ENCODE measurements at regions not wholly inside any gene's neighbourhood (a gene's known extent, or its start where the extent isn't known, plus 50 kb on each side); places are given as distances from the start of the nearest gene placed in this dataset.

DNA sequence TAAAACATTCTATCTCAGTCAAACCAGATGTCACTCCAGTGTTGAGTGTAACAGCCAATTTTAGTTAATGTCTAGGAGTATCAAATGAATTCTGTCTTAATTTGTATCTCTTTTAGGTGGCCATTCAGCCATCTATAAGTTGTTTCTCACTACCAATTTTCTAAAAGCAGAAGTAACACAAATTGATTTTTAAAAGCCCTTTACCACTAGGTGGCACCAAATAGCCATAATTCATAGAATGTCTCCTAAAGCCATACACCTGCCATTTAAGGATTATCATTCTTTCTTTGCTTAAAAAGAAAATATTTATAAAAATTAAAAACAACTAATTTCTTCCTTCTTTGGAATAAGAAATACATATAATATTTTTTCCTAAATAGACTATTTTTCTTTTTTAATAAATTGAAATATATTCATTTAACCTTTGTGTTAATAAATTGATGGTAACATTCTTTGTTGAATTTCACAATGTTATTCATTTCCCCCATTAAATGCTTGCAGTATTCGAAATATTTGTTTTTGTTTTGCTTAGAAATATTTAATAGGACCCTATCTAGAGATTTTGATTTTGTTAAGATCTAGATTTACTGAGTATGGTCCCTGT lies 107.8 kb upstream of the PPP1R3A start:
- H3K27me3 ChIP-seq = no peaks in the 10 kb centered on the region
- H3K4me3 ChIP-seq = no peak overlapping the region
- WGBS, 2 donors = 0 to 2% methylated on average over 1 of the region's 1 CpG
- DNase-seq (ENCODE audit: low spot score in 2 of 2) = peak in 1 of 2 donors; percentile 65
- H3K36me3 ChIP-seq = no peaks in the 10 kb centered on the region
- H3K27ac ChIP-seq = no peak overlapping the region
- no peaks in the 10 kb centered on the region for H3K4me1 ChIP-seq
- TF ChIP-seq POLR2A (IDR thresholded peaks at IDR 0.05) = no peak
- no peak for TF ChIP-seq EP300 (IDR thresholded peaks at IDR 0.05)
- peak in 4 of 5 experiments; percentile 47 to 65 (median 54) for TF ChIP-seq CTCF (IDR thresholded peaks at IDR 0.05)
- H3K9me3 ChIP-seq = no peaks in the 10 kb centered on the region

DNA sequence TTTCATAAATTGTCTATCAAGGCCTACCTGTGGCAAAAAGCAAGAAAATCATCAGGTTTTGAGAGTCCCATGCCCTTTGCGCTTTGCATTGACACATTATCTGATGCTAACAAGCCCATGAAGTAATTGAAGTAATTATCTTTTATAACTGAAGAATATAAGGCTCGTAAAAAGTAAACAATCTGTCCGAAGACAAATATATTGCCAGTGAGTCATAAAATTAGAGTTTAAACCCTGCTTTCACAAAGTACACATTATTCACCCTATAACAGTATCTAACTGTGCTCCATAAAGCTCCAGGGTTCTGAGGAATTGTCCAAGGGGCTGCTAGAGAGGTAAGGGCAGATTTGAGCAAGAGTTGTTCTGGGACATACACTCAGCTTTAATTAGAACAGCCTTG lies 102.3 kb upstream of the PPP1R3A start:
- Histone ChIP-seq H3K4me3 (no peak overlapping the region), H3K27ac (no peak overlapping the region), H3K36me3 (no peaks in the 10 kb centered on the region), H3K27me3 (no peaks in the 10 kb centered on the region), H3K4me1 (no peaks in the 10 kb centered on the region), H3K9me3 (no peaks in the 10 kb centered on the region)
- TF ChIP-seq CTCF (IDR thresholded peaks at IDR 0.05) (no peak), POLR2A (IDR thresholded peaks at IDR 0.05) (no peak), EP300 (IDR thresholded peaks at IDR 0.05) (no peak)
- 51 to 67% methylated on average over 3 of the region's 3 CpGs for WGBS, 2 donors
- no peak for DNase-seq (ENCODE audit: low spot score in 2 of 2)

DNA sequence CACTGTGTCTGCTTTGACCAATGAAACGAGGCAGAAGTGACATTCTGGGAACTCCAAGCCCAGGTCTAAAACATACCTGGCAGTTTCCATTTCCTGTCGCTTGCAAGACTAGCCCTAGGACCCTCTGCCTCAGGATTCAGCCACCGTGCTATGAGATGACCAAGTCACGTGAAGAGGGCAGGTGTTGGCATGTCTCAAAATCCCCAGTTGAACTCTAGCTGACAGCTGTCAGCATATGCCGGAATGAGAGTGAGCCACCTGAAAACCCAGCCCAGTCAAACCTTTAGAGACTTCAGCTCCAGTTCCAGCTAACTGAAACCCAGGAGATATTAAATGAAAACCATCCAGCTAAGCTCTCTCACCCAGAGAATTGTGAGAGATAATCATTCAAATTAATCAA lies 89.9 kb upstream of the PPP1R3A start:
- no peaks in the 10 kb centered on the region for H3K36me3 ChIP-seq
- H3K9me3 ChIP-seq = no peaks in the 10 kb centered on the region
- H3K4me1 ChIP-seq = no peaks in the 10 kb centered on the region
- no peak for DNase-seq (ENCODE audit: low spot score in 2 of 2)
- WGBS, 2 donors = 73 to 82% methylated on average over 5 of the region's 5 CpGs
- no peaks in the 10 kb centered on the region for H3K27me3 ChIP-seq
- TF ChIP-seq CTCF (IDR thresholded peaks at IDR 0.05) (no peak), POLR2A (IDR thresholded peaks at IDR 0.05) (no peak)
- H3K27ac ChIP-seq = no peak overlapping the region
- H3K4me3 ChIP-seq = no peak overlapping the region

DNA sequence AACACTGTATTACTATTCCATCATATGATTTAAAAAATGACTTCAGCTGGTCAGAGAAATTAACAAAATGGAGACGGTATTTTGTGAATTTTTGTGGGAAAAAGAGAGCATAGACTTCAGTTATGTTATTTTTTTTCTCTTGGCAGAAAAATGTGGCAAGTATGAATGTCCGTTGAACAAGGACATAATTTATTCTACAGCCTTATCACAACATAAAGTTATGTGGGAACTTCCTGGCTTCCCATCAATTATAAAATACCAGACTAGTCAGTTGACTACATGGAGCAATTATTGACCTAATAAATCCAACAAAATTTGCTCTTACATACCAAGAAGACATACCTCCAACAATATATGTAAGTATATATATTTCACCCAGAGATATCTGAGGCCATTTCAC lies 88.6 kb upstream of the PPP1R3A start:
- 20 to 28% methylated on average over 2 of the region's 2 CpGs for WGBS, 2 donors
- H3K36me3 ChIP-seq = no peaks in the 10 kb centered on the region
- TF ChIP-seq POLR2A (IDR thresholded peaks at IDR 0.05) (no peak), EP300 (IDR thresholded peaks at IDR 0.05) (no peak), CTCF (IDR thresholded peaks at IDR 0.05) (no peak)
- H3K9me3 ChIP-seq = peaks cover 0 to 3% (median 0%) of the 10 kb centered on the region in 4 donors
- no peaks in the 10 kb centered on the region for H3K4me1 ChIP-seq
- H3K27ac ChIP-seq = no peak overlapping the region
- H3K27me3 ChIP-seq = no peaks in the 10 kb centered on the region
- no peak overlapping the region for H3K4me3 ChIP-seq
- DNase-seq (ENCODE audit: low spot score in 2 of 2) = no peak

- Histone ChIP-seq H3K27ac (no peak overlapping the region), H3K9me3 (peaks cover 0 to 14% (median 2%) of the 10 kb centered on the region in 4 donors), H3K4me3 (no peak overlapping the region), H3K36me3 (no peaks in the 10 kb centered on the region), H3K4me1 (no peaks in the 10 kb centered on the region), H3K27me3 (no peaks in the 10 kb centered on the region)
- no peak for DNase-seq (ENCODE audit: low spot score in 2 of 2)
- TF ChIP-seq CTCF (IDR thresholded peaks at IDR 0.05) (no peak), EP300 (IDR thresholded peaks at IDR 0.05) (no peak), POLR2A (IDR thresholded peaks at IDR 0.05) (no peak)
These were observed 80.1 kb upstream of the PPP1R3A start for GRCh38 chr7:113998934-113999333.
